ENCODE measurements at regions not wholly inside any gene's neighbourhood (a gene's known extent, or its start where the extent isn't known, plus 50 kb on each side); places are given as distances from the start of the nearest gene placed in this dataset.
"Not testable (repeated sequence)": the region's sequence is repeated elsewhere in the genome, so short reads cannot be mapped to it uniquely, and the experiment has no call there.

GRCh38 chr4:49516796-49517195 is 530.7 kb downstream of the CWH43 start (continued):
- TF ChIP-seq ZBTB40 (IDR thresholded peaks at IDR 0.05; ENCODE audit: borderline replicate concordance) (no peak), ZNF274 (IDR thresholded peaks at IDR 0.05; ENCODE audit: insufficient read depth, insufficient read length) (no peak), RAD51 (IDR thresholded peaks at IDR 0.05) (no peak), POU2F2 (IDR thresholded peaks at IDR 0.05; ENCODE audit: borderline replicate concordance, low read depth, low read length) (no peak), POLR2AphosphoS2 (IDR thresholded peaks at IDR 0.05; ENCODE audit: low read depth, low read length) (no peak), PRDM15 (CRISPR knock-in tag; IDR thresholded peaks at IDR 0.05) (no peak)
- TF ChIP-seq, protein P1, sequence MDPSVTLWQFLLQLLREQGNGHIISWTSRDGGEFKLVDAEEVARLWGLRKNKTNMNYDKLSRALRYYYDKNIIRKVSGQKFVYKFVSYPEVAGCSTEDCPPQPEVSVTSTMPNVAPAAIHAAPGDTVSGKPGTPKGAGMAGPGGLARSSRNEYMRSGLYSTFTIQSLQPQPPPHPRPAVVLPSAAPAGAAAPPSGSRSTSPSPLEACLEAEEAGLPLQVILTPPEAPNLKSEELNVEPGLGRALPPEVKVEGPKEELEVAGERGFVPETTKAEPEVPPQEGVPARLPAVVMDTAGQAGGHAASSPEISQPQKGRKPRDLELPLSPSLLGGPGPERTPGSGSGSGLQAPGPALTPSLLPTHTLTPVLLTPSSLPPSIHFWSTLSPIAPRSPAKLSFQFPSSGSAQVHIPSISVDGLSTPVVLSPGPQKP (IDR thresholded peaks at IDR 0.05; ENCODE audit: low read depth, low read length), result no peak

DNA sequence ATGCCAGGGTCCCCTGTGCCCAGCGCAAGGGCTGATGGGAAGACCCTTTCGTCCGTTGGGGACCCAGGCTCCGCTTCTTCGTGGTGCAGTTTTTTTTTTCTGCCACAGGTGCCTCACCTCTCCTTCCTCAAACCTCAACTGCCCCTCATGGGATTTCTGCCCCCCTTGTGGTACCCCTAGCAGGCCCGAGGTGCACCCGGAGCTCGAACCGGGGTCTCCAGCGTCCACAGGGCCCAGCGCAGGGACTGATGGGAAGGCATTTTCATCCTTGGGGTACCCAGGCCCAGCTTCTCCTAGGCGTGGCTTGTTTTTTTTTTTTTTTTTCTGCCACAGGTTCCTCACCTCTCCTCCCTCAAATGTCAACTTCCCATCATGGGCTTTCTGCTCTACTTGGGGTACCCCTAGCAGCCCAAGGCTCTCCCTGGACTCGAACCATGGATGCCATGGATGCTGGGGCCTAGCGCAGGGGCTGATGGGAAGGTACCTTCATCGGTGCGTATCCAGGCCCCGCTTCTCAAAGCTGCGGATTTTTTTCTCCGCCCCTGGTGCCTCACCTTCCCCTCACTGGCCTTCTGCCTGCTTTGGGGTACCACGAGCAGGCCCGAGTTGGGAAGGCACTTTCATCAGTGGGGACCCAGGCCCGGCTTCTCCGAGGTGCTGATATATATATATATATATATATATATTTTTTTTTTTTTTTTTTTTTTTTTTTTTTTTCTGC is 531.6 kb downstream of the CWH43 start:
- H2AFZ ChIP-seq (ENCODE audit: control insufficient read depth, low read depth, low read length); FAIRE-seq; intact Hi-C loops (cut with micrococcal nuclease; ENCODE audit: unreplicated experiment); BruUV-seq (replicated peaks); H3K9me3 ChIP-seq (replicated peaks; ENCODE audit: control insufficient read depth, insufficient read depth, low read length); in situ Hi-C loops (cut with MboI); POLR2A ChIA-PET; CTCF ChIA-PET; SMC1A ChIA-PET (ENCODE audit: uncharacterized antibody, unreplicated experiment); H3K27me3 ChIP-seq (replicated peaks in 1 of 2; ENCODE audit: control insufficient read depth in 2 of 2, insufficient read depth in 2 of 2, low read length in 1 of 2); DNase-seq (ENCODE audit: low read depth, low spot score); H3K4me3 ChIP-seq; RAD21 ChIA-PET (ENCODE audit: unreplicated experiment); H4K20me1 ChIP-seq (ENCODE audit: control insufficient read depth, insufficient read depth); H3K4me1 ChIP-seq (ENCODE audit: control insufficient read depth, insufficient read depth, low read length); H3K9ac ChIP-seq (ENCODE audit: control insufficient read depth, insufficient read depth, low read length); H3K27ac ChIP-seq (ENCODE audit: control insufficient read depth, insufficient read depth); H3K36me3 ChIP-seq (ENCODE audit: control insufficient read depth in 2 of 2, insufficient read depth in 2 of 2, low read length in 1 of 2); H3K79me2 ChIP-seq (ENCODE audit: control insufficient read depth, insufficient read depth, low read length); H3K4me2 ChIP-seq (ENCODE audit: control insufficient read depth, insufficient read depth); ATAC-seq: not testable (repeated sequence)
- WGBS (ENCODE audit: insufficient coverage, insufficient replicate concordance, low lambda C conversion rate, missing lambda C conversion rate), result 68% methylated on average over 22 of the region's 23 CpGs
